ENCODE measurements at regions not wholly inside any gene's neighbourhood (a gene's known extent, or its start where the extent isn't known, plus 50 kb on each side); places are given as distances from the start of the nearest gene placed in this dataset.

DNA sequence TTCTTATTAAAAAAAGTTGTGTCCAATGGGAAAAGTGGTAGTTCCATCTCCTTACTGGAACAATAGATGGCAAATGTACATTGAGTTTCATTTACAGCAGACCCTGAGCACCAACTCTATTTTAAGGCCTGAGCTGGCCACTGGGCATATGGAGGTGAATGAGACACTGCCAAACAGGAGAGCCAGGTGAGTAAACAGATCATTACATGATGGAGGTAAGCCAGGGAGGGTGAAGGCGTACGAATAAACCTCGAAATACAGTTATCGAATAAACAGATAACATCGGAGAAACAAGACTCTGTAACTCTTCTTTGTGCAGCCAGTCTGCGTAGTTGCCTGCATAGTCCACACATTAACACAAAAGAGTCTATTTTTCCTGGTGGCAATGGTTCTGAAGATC lies 446.4 kb upstream of the KLF4 start:
- DNase-seq, result no peak

DNA sequence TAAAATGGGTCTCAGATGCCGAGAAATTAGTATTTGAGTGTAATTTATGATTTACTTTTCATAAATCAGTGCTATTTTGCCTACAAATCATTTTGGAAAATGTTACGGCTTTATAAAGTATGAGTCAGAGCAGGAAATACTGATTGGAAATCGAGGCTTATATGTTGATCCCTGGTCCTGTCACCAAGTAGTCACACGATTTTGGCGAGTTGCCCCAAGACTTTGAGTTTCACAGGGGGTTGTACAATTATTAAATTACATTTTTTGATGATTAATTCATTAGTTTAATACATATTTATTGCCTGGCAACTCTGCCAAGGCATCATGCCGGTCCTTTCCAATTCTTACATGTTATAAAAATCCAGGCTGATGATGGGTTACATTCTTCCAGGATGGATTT lies 443.9 kb upstream of the KLF4 start:
- no peak for DNase-seq

DNA sequence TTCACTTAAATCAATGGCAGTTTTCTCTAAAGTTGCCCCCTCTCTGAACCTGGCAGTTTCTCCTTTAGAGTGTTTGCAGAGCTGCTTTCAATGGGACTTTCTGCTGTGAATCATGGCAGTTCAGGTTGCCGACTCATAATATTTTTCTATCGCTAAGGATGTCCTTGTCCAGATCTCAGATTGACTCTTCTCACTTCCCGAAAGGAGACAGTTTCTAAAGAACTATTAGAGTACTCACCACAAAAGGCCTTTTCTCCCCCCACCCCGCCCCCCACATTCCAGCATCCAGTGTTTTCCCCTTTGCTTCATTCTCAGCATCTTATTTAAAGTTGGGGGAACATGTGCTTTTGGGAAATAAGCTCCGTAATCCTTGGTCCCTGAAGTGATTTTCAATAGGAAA lies 443.5 kb upstream of the KLF4 start:
- peak; percentile 83 for DNase-seq

DNA sequence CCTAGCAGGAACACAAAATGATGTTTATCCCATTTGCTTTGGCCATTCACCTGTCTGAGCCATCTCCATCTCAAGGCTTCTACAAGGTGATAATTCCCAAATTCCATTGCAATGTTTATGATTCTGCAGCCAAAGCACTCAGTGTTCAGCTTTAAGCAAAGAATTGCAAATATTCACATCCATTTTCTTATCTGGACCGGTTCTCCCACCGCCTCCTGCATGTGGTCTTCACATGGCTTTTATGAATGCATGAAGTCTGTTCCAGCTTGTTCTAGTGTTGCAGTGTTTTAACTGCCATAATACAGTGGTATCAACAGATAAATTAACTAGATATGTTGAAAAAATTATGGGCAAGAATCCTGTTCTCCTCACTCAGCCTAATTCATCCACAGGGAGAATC lies 443.0 kb upstream of the KLF4 start:
- peak; percentile 64 for DNase-seq

DNA sequence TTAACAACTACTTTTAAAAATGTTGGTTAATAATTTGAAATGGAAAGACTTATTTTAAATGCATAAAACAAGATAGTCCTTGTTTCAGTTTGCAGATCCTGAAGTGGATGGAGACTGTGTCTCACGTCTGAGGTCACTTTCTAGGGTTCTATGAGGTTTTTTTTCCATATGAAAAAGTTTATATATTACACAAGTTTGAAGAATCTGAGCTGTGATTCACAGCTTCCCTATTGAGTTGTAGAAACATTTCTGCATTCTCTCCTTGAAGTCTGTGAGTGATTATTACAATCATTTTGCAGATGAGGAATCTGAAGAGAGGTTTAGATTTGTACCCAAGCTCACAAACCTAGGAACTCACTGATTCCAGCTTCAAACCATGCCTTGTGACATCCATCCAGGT lies 442.5 kb upstream of the KLF4 start:
- peak; percentile 79 for DNase-seq

DNA sequence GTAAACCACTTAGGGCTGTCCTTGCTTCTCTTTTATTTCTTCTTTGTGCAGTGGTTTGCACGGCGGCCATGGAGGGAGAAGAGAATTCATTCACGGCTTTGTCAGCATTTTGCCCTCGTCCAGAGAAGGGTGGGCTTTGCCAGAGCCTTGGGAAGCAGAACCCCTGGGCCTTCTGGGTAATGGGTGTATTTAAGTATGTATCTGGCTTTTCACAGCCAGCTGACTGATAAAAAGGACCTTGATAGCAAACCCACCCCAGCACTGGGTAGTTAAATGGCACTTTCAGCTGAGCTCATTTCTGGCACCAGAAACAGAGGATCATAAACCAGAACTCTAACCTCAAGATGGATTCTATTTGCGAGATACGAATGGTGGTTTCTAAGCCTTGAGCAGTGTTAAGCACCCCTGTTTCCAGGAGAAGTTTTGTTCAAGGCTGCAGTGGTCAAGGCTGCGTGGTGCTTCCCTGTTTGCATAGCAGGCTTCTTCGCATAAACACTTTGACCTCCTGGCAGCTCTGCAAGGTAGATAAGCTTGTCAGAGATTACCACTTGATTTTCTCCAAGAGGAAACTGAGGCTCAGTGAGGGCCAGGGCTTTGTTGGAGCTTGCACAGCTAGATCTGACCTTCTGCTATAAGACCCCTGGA lies 441.6 kb upstream of the KLF4 start:
- DNase-seq, result no peak

DNA sequence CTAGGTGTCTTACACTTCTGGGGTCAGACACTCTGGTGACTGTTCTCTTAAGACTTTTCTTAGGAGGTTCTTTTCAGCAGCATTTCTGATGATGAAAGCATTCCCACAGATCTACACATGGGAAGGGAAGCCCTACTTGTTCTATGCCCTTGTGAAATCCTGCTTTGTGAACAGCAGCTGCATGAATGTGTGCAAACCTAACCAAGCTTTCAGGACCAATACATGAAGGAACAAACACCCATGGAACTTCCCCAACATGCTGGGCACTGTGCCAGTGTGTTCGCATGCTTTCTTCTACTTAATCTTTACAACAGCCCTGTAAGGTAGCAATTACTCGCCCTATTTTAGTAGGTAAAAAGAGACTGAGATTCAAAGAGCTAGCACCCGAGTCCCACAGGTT lies 439.9 kb upstream of the KLF4 start:
- DNase-seq, result peak; percentile 65

DNA sequence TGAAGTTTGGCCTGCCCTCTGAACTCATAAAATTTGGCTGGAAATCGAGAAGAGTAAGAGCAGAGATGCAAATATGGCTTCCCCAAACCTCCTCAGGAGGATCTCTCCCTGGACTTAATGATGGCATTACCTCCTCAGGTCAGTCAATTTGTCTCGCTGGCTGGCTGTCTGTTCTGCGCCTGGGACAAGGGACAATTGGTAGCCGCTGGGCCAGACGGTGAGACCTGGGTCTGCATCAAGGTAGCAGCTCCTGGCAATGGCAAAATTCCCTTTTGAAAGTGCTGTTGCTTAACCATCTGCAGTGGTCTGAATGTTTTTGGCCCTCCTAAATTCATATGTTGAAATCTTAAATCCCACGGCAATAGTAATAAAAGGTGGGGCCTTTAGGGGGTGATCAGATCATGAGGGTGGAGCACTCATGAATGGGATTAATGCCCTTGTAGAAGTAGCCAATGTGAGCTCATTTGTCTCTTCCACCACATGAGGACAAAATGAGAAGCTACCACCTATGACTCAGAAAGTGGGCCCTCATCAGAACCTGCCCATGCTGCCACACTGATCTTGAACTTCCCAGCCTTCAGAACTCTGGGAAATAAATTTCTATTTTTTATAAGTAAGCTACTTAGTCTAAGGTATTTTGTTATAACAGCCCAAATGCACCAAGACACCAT lies 439.3 kb upstream of the KLF4 start:
- no peak for DNase-seq

DNA sequence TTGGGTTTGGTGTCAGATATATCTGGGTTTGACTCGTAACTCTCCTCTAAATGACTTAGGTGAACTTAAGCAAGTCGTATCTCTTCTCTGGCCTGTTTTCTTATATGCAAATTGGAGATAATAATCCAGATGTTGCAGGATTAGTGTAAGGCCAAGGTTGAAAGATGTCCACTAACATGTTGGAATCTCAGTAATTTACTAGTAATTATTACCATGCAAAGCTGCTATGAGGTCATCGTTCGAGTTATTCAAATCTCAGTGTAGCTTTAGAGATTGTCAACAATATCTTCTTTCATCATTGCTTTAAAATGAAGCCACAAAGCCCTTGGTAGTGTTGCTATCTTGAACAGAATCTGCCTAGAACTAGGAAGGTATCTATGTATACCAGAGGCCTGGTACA lies 437.7 kb upstream of the KLF4 start:
- DNase-seq, result no peak

DNA sequence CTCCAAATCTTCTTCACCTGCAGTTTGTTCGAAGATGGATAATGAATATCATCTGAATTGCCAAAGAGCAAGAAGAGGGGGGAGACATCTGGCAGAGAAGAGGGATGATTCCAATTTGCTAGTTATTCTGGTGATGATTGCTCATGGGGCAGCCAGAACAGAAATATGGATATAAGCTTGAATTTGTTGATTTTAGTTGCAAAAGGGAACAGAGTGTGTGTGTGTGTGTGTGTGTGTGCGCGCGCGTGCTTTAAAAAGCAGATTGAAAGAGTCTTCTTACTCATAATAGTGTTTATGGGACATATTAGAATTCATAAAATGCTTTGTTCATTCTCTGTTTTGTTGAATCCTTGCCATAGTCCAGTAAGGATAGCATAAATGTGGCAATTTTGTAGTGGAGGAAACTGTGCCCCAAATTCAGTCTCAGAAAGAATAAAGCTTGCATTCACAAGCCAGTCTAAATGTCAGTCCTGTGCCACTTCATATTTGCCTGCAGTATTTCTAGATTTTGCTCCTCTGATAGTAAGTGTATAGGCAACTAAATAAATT lies 436.3 kb upstream of the KLF4 start:
- peak; percentile 28 for DNase-seq

DNA sequence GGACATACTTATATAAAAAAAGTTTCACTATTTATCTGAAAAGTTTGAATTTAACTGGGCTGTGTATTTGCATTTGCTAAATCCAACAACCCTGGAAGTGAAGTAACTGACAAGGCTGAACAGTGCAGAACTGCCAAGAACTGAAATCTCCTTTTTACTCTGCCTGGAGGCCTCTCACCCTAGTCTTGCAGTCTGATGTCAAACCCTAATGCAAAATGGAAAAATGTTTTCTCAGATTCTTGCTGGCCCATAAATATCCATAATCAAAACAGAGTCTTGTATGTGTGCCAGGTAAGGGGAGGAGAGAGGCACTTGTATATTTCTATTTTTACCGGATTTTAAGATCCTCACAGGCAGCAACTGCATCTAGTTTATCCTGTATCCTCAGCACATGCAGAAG lies 432.7 kb upstream of the KLF4 start:
- no peak for DNase-seq

DNA sequence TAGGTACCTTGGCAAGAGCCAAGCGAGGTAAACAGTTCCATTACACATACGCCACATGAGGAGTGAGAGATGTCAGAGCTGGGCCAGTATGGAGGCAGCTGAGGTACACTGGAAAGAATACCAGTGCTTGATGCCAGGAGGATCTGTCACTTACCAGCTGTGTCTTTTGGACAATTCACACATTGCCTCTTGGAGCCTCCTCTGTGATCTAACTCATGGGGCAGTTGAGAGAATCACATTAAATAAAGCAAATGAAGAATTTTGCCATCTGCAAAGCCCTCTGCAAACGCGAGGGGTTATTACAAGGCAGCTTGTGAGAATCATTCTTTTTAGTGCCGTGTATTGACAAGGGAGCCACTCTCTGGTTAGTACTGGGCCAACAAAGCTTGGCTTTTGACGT lies 429.7 kb upstream of the KLF4 start:
- DNase-seq, result no peak

DNA sequence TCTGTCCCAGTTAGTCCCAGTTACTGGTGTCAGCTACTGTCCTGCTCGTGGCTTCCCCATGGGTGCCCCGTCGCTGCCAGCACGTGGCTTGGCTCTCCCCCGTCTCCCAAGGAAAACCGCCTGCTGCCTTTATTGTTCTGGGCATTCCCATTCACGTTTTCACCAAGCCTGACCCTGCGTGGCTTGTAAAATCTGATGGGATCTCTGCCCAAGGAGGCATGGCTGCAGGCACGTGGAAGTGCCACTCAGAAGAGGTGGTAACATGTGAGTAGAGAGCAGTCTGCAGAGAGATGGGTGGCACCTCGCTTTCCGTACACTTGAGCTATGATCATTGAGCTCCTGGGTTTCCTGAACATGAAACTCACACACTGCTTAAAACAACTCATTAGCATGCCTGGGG lies 429.2 kb upstream of the KLF4 start:
- no peak for DNase-seq

DNA sequence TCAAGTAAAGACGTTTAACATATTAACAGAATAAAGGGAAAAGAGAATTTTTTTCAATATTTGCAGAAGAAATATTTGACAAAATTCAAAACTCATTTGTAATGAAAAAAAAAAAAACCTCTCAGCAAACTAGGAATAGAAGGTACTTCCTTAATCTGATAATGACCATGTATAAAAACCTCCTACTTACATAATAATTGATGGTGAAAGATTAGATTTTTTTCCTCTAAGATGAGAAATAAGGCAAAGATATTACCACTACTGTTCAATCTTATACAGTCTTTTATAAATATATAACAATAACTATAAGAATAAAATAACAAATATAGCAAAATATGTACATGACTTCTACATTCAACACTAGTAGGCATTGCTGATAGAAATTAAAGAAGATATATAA lies 424.6 kb upstream of the KLF4 start:
- no peak for DNase-seq

DNA sequence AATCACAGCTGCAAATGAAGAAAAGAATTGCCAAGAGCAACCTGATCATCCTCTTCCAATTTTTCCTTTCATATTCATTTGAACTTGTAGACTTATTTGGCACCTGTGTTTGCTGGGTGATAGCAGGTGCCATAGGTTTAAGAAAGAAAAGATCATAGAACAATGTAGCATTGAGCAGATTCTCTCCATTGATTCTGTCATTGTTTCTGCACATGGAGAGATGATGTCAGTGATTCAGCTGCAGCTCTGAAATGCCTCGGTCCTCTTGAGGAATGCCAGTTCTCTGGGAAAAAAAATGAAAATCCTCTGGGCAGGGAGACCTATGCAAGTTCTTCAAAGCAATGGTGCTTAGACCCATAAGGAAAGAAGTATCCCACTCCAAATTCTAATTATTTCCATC lies 418.1 kb upstream of the KLF4 start:
- DNase-seq, result no peak

DNA sequence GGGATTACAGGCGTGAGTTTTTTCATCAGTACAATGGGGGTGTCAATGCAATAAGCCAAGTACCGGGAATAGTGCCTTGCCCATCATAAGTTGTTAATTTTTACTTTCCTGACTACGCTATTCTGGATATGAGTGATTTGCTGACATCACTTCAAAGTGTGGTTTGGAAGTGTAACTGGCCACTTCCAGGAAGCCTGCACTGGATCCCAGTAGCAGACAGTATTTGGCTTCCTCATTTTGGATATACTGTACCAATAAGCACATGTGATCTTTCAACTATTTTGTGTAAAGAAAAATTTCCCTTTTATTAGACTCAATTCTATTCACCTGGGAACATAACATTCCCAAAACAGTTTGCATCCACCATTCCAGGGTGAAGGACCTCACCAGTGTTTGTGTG lies 417.7 kb upstream of the KLF4 start:
- no peak for DNase-seq

DNA sequence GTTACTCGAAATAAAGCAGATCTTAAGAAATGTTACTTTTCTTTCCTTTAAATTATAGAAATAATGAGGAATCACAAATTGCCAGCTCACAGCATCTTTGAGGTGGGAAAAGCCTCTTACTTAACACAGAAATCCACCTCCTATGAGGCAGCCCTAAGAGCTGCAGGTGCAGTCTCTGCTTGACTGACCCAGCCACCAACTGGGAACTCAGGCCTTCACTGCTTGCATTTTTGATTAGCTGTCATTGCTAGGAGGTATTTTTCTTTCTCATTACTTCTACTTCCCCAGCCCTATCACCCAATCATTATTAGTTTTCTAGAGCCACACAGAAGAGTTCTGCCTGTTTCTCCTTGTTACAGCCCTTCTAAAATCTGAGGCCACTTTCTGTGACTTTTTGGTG lies 416.5 kb upstream of the KLF4 start:
- DNase-seq, result no peak

DNA sequence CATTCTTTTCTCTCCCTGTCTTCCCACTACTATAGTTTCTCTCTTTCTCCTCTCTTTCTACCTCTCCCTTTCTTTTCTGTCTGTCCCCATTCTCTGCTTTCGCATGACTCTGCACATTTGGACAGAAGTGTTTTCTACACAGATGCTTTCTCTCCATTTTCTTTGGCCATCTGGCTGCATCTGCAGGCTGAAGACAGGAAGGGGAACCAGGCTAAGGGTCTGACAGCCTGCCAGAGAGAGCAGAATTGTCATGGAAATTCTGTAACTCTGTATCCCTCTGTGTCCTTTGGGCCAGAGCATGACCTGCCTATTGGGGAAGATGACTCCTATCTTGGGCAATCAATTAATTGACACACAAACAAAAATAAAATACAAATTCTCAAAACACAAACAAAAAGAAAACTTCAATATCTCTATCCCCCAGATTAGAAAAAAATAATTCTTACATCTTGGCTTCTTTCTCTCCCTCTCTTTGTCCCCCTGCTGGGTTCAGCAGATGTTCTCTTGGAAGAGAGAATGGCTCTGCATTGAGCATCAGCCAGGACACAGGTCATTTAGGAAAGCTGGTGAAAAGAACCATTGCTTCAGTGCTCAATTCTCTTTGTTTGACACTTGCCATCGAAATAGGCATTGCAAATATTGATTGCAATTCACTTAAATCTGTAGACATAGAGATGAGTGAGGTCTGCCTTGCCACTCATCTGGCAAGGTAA lies 415.9 kb upstream of the KLF4 start:
- no peak for DNase-seq

DNA sequence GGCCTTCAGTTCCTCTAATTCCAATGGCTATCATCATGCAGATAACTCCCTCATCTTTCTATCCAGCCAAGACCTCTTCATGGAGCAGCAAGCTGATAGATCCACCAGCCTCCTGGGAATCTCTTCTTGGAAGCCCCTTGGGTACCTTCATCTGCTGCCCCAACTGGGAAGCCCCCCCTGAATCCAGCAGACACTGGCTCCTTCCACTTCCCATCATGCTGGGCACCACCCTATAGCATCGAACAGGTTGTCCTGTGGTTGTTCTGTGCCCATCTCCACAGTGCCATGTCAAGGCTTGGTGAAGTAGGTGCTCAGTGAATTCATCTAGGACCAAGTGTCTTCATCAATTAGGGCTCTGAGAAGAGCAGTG lies 410.4 kb upstream of the KLF4 start:
- no peak for DNase-seq

DNA sequence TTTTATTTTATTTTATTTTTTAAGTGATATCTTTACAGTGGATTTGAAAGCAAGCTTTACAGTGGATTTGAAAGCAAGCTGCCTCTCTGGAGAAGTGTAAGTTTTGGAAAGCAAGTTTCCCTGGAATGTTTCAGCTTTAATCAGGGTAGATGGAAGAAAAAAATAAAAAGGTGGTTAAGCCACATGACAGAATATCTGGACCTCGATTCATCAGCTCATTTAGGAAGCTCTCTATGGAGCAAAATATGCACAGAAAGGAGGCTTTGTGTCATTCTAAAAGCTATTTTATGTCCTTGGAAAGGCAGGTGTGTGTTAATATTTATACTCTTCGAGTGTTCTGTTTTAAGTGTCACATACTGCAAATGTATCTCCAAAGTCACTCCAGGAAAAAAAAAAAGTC lies 409.2 kb upstream of the KLF4 start:
- peak; percentile 20 for DNase-seq

DNA sequence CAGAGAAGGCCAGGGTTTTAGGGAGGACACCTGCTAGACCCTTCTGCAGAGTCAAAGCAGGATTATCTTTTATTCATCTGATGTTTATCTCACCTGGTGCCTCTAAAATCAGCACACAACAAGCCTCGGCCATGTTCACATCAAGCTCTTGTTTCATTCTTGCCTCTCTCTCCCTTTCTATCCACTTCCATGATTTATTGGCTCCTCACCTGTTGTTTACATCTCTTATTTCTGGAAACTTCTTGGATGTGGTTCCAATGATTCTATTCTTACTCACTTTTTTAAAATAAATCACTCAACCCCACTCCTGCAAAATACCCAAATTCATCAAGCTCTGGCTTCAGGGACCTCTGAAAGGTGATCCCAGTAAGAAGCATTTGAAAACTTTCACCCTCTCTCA lies 407.0 kb upstream of the KLF4 start:
- DNase-seq, result no peak

DNA sequence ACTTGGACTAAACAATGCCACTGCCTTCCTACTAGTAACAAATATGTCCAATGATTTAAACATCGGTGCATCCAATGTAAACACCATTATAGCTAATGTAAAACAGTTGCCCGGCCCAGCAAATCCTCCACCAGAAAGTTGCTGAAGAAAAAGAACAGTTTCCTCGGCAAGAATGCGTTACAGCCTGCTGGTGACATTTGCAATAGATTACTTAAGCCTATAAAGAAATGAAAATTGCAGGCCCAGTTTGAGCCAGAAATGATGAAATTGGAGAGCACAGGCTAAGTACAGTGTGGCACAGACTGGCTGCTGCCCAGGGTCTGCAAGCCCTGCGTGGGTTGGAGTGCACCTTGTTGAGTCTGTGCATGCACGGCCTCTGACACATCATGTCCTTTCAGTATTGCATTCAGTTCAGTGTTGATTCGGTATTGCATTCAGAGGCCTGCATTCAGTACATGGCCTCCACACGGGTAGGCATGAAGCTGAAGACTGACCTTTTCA lies 406.0 kb upstream of the KLF4 start:
- peak; percentile 66 for DNase-seq

DNA sequence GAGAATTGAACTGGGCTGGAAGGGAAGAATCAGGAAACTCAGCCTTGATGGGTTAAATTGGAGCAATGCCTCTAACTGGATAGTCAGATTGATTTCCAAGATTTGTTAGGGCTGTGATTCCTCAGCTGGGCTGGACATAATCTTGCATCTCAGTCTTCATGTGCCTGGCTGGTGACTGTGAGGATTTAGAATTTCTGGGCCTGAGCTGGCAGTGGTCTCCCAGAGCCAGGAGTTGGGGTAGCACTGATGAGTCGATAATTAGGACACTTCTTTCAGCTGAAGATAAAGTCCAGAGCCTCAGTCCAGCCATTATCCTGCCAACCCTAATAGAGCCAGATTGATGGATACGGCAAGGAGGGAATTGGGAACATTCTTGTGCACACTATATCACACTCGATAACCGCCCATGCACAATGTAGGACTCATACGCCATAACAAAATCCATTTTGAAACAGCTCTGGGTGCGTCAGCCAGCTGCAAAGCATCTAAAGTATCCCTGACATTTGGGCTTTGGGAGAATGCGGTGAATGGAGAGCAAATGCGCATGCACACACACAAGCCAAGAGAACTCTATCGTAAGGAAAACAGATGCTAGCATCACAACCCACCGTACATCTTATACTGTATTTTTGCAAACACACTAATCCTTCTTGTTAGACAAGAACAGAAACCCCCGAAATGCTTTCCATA lies 405.1 kb upstream of the KLF4 start:
- DNase-seq, result peak; percentile 96
